DMS153 treated with DMSO at 0.1 percent for 48 hours (cell line): ENCODE measurements at regions not wholly inside any gene's neighbourhood (a gene's known extent, or its start where the extent isn't known, plus 50 kb on each side); places are given as distances from the start of the nearest gene placed in this dataset.

ENCODE experiments used
- DNase-seq: peaks from one replicate; lab custom pipeline; 2025; ENCODE audit not compliant: unreplicated experiment; lab: John Stamatoyannopoulos, UW

GRCh38 chr5:56433039-56433617 lies 200.0 kb upstream of the ANKRD55 start:
- DNase-seq: no peak

DNA sequence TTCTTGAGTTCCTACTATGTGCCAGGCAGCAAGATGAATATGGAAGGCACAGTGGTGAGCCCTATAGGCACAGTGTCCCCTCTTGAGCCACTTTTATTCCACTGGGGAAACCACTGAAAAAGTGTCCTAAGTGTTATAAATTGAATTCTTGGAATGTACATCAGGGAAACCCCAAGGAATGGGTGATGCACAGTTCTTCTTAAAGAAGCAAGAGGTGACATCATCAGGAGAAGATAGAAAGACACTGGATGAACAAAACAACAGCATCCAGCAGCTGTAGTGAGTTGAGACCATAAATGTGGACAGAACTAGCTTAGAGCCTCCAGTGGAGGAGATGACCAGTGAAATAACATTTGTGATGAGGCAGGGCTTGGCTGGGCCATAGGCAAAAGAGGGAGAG lies 199.2 kb upstream of the ANKRD55 start:
- DNase-seq: no peak

GRCh38 chr5:56430422-56430821 lies 197.3 kb upstream of the ANKRD55 start:
- DNase-seq: no peak

GRCh38 chr5:56429110-56429561 lies 196.0 kb upstream of the ANKRD55 start:
- DNase-seq: no peak

DNA sequence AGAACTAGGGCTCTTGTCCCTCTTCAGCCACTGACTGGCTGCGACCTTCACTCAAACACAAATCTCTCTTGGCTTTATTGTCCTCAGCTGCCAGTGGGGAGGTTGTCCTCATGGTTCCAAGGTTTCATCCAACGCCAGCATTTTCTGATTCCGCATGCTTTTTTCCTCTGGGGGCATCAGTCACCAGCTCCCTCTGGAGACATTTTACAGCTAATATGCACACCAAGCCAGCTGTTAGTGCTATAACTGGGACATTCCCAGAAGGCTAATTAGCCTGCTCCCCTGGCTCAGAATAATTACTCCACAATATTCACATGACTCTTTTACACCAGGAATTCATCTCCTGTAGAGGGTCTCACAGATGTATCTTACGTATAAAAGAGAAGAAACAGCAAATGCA lies 193.6 kb upstream of the ANKRD55 start:
- no peak for DNase-seq

DNA sequence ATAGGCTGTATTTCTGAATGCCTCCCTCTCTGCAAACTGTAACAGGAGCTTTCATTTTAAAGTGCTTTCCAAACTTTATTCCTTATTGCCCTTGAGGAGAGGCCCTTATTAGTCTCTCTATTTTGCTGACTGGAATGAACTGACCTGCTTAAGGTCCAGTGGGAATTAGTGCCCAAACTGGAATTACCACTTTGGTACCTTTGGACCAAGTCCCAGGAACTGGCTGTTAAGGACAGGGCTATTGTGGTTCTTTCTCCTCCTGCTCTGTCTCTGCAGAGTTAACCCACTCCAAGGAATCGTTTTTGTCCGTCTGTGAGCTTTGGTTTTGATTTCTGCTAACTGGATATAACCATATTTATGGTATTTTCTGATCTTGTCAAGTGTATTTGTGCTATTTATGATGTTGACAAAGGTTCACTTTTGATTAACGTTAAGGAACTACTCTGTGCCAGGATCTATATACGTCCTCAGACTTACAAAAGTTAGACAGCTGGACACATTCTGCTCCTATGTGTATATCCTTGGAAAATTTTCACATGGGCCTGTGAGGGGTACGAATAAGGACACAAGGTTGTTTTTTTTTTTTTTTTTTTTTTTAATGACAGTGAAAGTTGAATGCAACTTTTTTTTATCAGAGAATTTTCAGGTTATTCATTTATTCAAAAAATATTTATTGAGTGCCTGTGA lies 189.1 kb upstream of the ANKRD55 start:
- no peak for DNase-seq

GRCh38 chr5:56421246-56422075 lies 188.3 kb upstream of the ANKRD55 start:
- no peak for DNase-seq

DNA sequence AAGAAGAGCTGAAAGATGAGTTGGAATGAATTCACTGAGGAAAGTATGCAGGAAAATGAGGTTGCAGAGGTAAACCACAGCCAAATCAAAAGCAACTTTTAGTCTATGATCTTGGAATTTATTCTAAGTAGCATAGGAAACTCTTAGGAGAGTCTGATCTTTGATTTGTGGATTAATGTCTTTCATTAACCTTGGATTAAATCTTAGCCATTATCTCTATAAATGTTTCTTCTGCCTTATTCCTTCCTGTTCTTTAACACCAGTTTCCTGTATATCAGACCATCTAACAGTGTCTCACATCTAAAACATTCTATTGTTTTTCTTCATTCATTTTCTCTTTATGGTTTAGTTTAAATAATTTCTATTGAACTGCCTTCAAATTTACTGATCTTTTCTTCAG lies 187.2 kb upstream of the ANKRD55 start:
- DNase-seq: no peak

GRCh38 chr5:56419667-56420066 lies 186.5 kb upstream of the ANKRD55 start:
- no peak for DNase-seq

GRCh38 chr5:56415356-56415765 lies 182.2 kb upstream of the ANKRD55 start:
- DNase-seq: no peak

GRCh38 chr5:56414066-56414465 lies 180.9 kb upstream of the ANKRD55 start:
- DNase-seq: no peak

- no peak for DNase-seq
Observed at GRCh38 chr5:56413546-56413945, 180.4 kb upstream of the ANKRD55 start.

GRCh38 chr5:56412601-56413379 lies 179.7 kb upstream of the ANKRD55 start:
- DNase-seq: no peak

DNA sequence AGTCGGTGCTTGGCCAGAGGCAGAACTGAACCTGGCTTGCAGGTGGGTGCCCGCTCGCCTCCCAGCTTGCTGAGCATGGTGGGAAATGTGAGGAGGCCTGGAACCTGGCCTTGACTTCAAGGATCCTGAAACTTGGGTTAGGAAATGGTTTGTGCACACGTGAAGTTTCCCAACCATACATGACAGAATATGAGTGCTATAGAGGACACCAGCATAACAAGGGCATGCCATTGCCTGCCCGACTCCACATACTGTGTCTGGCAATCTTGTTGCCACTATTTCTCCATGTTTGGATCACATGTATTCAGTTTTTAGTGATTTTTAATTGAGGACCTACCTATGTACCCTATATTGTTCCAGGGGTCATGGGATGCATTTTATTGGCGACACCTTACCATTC lies 177.6 kb upstream of the ANKRD55 start:
- no peak for DNase-seq

- no peak for DNase-seq
Observed at GRCh38 chr5:56409331-56410190, 176.4 kb upstream of the ANKRD55 start.

- no peak for DNase-seq
Observed at GRCh38 chr5:56406838-56407237, 173.7 kb upstream of the ANKRD55 start.

DNA sequence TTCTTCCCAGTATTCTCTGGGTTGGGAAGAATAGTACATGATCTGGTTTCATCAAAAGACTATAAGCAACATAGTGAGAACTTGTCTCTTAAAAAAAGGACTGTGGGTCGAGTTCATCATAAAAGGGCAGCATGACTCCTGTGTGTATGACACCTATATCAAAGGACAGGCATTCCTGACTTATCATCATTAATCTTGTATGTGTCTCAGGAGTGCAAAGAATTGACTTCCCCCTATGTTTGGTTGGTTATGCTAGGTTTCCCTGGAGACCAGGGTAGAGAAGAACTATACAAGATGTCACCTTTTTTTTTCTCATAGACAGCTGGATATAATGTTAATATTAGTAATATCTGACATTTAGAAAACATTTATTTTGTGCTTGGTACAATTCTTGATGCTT lies 173.1 kb upstream of the ANKRD55 start:
- DNase-seq: no peak

- DNase-seq: no peak
Observed at GRCh38 chr5:56405116-56405908, 172.2 kb upstream of the ANKRD55 start.
